Colonic mucosa (tissue), 4 donors: ENCODE measurements at regions not wholly inside any gene's neighbourhood (a gene's known extent, or its start where the extent isn't known, plus 50 kb on each side); places are given as distances from the start of the nearest gene placed in this dataset.

ENCODE experiments used
- DNase-seq: peaks from one replicate; pipeline ENCODE4 v3.0.0-alpha.2; 2020
- H3K27ac ChIP-seq: fragments of 200-600 bp; one replicate; pipeline ENCODE4 v1.8.0; 2021
- H3K27me3 ChIP-seq: fragments of 200-600 bp; one replicate; pipeline ENCODE4 v1.8.0; 2021
- H3K36me3 ChIP-seq: fragments of 200-600 bp; one replicate; pipeline ENCODE4 v1.8.0; 2021
- H3K4me1 ChIP-seq: fragments of 200-600 bp; one replicate; pipeline ENCODE4 v1.8.0; 2021; ENCODE audit warnings: mild to moderate bottlenecking
- H3K4me3 ChIP-seq: fragments of 200-600 bp; one replicate; pipeline ENCODE4 v1.8.0; 2021
- H3K9ac ChIP-seq, 2 donors: one replicate each; pipeline ENCODE4 v1.7.0; 2013; ENCODE audit warnings: control low read depth in 2 of 2, low read depth in 2 of 2, low read length in 2 of 2
- H3K9me3 ChIP-seq: fragments of 200-600 bp; one replicate; pipeline ENCODE4 v1.8.0; 2021
- CTCF ChIP-seq: fragments of 200-600 bp; IDR thresholded peaks from one replicate; pipeline ENCODE4 v1.8.0; 2022; ENCODE audit warnings: antibody characterized with exemption, mild to moderate bottlenecking
- intact Hi-C: fragments of 100-400 bp; cut with DNase I; formaldehyde crosslinking; loops from one replicate; pipeline ENCODE4 v1.14.1; 2022
- donor health status: healthy.
- donor health status: DM: no; HTN: no; CAD: no.
- donor health status: DM: no; HTN: no; CAD: no.

- intact Hi-C loops: no loop called here
- peaks cover 4% of the 10 kb centered on the region for H3K4me1 ChIP-seq
Observed at GRCh38 chr17:45577571-45578279, 87.2 kb upstream of the PLEKHM1 start.

GRCh38 chr17:45578516-45579455 lies 88.3 kb upstream of the PLEKHM1 start:
- Histone ChIP-seq H3K36me3 (no peaks in the 10 kb centered on the region), H3K27ac (no peak overlapping the region), H3K4me3 (no peak overlapping the region), H3K4me1 (peaks cover 4% of the 10 kb centered on the region), H3K9ac (no peak overlapping the region), H3K27me3 (no peaks in the 10 kb centered on the region), H3K9me3 (no peaks in the 10 kb centered on the region)
- no peak for TF ChIP-seq CTCF
- intact Hi-C loops: no loop called here
- DNase-seq: no peak

More at GRCh38 chr17:45577571-45578279, 87.2 kb upstream of the PLEKHM1 start:
- Histone ChIP-seq H3K27me3 (no peaks in the 10 kb centered on the region), H3K9ac (no peak overlapping the region), H3K9me3 (no peaks in the 10 kb centered on the region), H3K4me3 (no peak overlapping the region), H3K36me3 (no peaks in the 10 kb centered on the region), H3K27ac (no peak overlapping the region)
- TF ChIP-seq CTCF: no peak
- DNase-seq: no peak

GRCh38 chr17:45579529-45580495 lies 89.3 kb upstream of the PLEKHM1 start:
- no peak overlapping the region for H3K4me3 ChIP-seq
- no peaks in the 10 kb centered on the region for H3K9me3 ChIP-seq
- H3K27me3 ChIP-seq: no peaks in the 10 kb centered on the region
- H3K27ac ChIP-seq: no peak overlapping the region
- peak; percentile 67 for DNase-seq
- TF ChIP-seq CTCF: no peak
- no peaks in the 10 kb centered on the region for H3K36me3 ChIP-seq
- H3K4me1 ChIP-seq: peaks cover 4% of the 10 kb centered on the region
- peak overlapping the region in 1 of 2 donors; percentile 9 for H3K9ac ChIP-seq
- intact Hi-C loops: no loop called here

- DNase-seq: no peak
- intact Hi-C loops: no loop called here
- no peak overlapping the region for H3K4me3 ChIP-seq
Observed at GRCh38 chr17:45580924-45581323, 90.4 kb upstream of the PLEKHM1 start.

More at GRCh38 chr17:45580924-45581323, 90.4 kb upstream of the PLEKHM1 start:
- Histone ChIP-seq H3K4me1 (peaks cover 4% of the 10 kb centered on the region), H3K9me3 (no peaks in the 10 kb centered on the region), H3K27me3 (no peaks in the 10 kb centered on the region), H3K36me3 (no peaks in the 10 kb centered on the region), H3K27ac (no peak overlapping the region), H3K9ac (no peak overlapping the region)
- TF ChIP-seq CTCF: no peak
